ENCODE measurements at regions not wholly inside any gene's neighbourhood (a gene's known extent, or its start where the extent isn't known, plus 50 kb on each side); places are given as distances from the start of the nearest gene placed in this dataset.

- TF ChIP-seq SIN3A (IDR thresholded peaks at IDR 0.05; ENCODE audit: borderline replicate concordance, insufficient read depth, low read length) (no peak), REST (IDR thresholded peaks at IDR 0.05; ENCODE audit: insufficient read depth in 1 of 2, low read depth in 2 of 2, low read length in 2 of 2) (no peak), FOXP2 (optimal IDR thresholded peaks at IDR 0.05; ENCODE audit: borderline replicate concordance, extremely low read depth, extremely low read length, insufficient read depth) (no peak), TAF1 (IDR thresholded peaks at IDR 0.05; ENCODE audit: borderline replicate concordance, insufficient read depth, low read length) (no peak), POLR2AphosphoS5 (IDR thresholded peaks at IDR 0.05; ENCODE audit: low read depth, low read length) (no peak)
These were observed 263.8 kb upstream of the ZNF32 start for GRCh38 chr10:43912469-43912868.

- no peak for TF ChIP-seq SIN3A (IDR thresholded peaks at IDR 0.05; ENCODE audit: borderline replicate concordance, insufficient read depth, low read length)
- no peak for TF ChIP-seq TAF1 (IDR thresholded peaks at IDR 0.05; ENCODE audit: borderline replicate concordance, insufficient read depth, low read length)
- TF ChIP-seq REST (IDR thresholded peaks at IDR 0.05; ENCODE audit: insufficient read depth in 1 of 2, low read depth in 2 of 2, low read length in 2 of 2), result no peak
- no peak for TF ChIP-seq FOXP2 (optimal IDR thresholded peaks at IDR 0.05; ENCODE audit: borderline replicate concordance, extremely low read depth, extremely low read length, insufficient read depth)
- TF ChIP-seq POLR2AphosphoS5 (IDR thresholded peaks at IDR 0.05; ENCODE audit: low read depth, low read length), result no peak
These were observed 257.8 kb upstream of the ZNF32 start for GRCh38 chr10:43906490-43906889.

GRCh38 chr10:43905512-43906236 lies 257.0 kb upstream of the ZNF32 start:
- TF ChIP-seq POLR2AphosphoS5 (IDR thresholded peaks at IDR 0.05; ENCODE audit: low read depth, low read length) (no peak), SIN3A (IDR thresholded peaks at IDR 0.05; ENCODE audit: borderline replicate concordance, insufficient read depth, low read length) (no peak), FOXP2 (optimal IDR thresholded peaks at IDR 0.05; ENCODE audit: borderline replicate concordance, extremely low read depth, extremely low read length, insufficient read depth) (no peak), TAF1 (IDR thresholded peaks at IDR 0.05; ENCODE audit: borderline replicate concordance, insufficient read depth, low read length) (no peak), REST (IDR thresholded peaks at IDR 0.05; ENCODE audit: insufficient read depth in 1 of 2, low read depth in 2 of 2, low read length in 2 of 2) (no peak)

- no peak for TF ChIP-seq POLR2AphosphoS5 (IDR thresholded peaks at IDR 0.05; ENCODE audit: low read depth, low read length)
- no peak for TF ChIP-seq REST (IDR thresholded peaks at IDR 0.05; ENCODE audit: insufficient read depth in 1 of 2, low read depth in 2 of 2, low read length in 2 of 2)
- no peak for TF ChIP-seq TAF1 (IDR thresholded peaks at IDR 0.05; ENCODE audit: borderline replicate concordance, insufficient read depth, low read length)
- no peak for TF ChIP-seq FOXP2 (optimal IDR thresholded peaks at IDR 0.05; ENCODE audit: borderline replicate concordance, extremely low read depth, extremely low read length, insufficient read depth)
- no peak for TF ChIP-seq SIN3A (IDR thresholded peaks at IDR 0.05; ENCODE audit: borderline replicate concordance, insufficient read depth, low read length)
These were observed 256.2 kb upstream of the ZNF32 start for GRCh38 chr10:43904844-43905243.
